HTR-8/SVneo (cell line): ENCODE measurements at regions not wholly inside any gene's neighbourhood (a gene's known extent, or its start where the extent isn't known, plus 50 kb on each side); places are given as distances from the start of the nearest gene placed in this dataset.

Experiments
- DNase-seq: peaks from one replicate; pipeline ENCODE4 v3.0.0; 2011; ENCODE audit warnings: low spot score, mixed read lengths; ENCODE audit not compliant: insufficient read length
- FAIRE-seq: peaks from 2 replicates; lab custom pipeline; 2011; peaks lifted over from hg19 to GRCh38; lab: Jason Lieb, UNC

GRCh38 chr7:9761224-9761623, 1212.4 kb upstream of the PHF14 start:
- FAIRE-seq (no peak), DNase-seq (no peak)

DNA sequence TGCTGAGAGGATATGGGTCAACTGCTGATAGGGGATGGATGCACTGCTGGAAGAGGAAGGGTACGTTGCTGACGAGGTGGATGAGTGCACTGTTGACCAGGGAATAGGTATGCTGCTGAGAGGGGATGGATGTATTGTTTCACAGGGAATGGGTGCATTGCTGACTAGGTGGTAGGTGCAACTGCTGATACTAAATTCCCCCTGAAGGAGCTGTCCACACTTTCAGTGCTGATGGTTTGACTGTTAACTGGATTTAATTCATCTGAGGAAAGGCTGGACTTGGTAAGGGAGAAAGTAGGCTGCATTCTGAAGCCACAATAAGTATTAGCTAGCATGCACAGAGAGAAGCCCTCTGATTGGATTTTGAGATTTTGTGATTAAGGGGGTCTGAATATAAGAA, 1196.8 kb upstream of the PHF14 start:
- no peak for FAIRE-seq
- DNase-seq, result no peak

- no peak for DNase-seq
- FAIRE-seq, result no peak
Measured at GRCh38 chr7:9778367-9778766, 1195.3 kb upstream of the PHF14 start.

- no peak for DNase-seq
- FAIRE-seq, result no peak
Measured at GRCh38 chr7:9781710-9782109, 1192.0 kb upstream of the PHF14 start.

GRCh38 chr7:9782275-9782674, 1191.4 kb upstream of the PHF14 start:
- no peak for DNase-seq
- no peak for FAIRE-seq

GRCh38 chr7:9785211-9785610, 1188.5 kb upstream of the PHF14 start:
- no peak for FAIRE-seq
- DNase-seq, result no peak

GRCh38 chr7:9796241-9796640, 1177.4 kb upstream of the PHF14 start:
- no peak for FAIRE-seq
- DNase-seq, result no peak

DNA sequence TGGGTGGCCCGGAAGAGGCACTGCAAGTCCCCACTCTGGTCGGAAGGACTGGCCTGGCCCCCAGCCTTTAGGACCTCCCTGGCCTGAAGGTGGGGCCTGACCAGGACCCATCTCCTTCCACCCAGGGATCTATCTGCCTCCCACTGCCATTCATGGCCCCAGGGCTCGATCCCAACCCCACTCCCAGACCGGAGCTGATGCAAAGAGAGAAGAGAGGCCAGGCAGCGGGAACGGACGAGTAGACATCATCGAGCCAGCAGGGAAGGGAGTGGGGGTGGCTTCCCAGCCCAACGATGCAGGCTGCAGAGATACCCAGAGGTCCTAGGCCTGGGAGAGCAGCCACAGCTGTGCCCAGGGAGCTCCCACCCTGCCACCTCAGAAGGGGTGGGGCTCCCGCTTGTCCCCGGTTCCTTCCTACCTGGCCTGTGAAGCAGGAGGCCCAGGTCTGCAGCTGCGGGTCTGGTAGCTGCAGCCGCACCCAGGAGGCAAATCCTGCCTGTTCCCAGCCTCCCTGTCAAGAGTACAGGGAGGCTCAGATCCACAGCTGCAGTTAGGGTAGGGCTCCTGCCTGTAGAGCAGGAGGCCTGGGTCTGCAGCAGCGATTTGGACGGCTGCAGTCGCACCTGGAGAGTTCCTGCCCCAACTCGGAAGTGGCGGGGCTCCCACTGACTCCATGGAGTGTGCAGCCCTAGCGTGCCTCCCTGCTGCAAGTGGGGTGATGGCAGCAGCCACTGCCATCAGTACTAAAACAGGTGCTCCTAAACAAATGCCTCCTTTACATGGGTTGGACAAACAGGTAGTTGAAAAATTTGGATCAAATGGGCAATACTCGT, 1151.0 kb upstream of the PHF14 start:
- DNase-seq (no peak), FAIRE-seq (no peak)

DNA sequence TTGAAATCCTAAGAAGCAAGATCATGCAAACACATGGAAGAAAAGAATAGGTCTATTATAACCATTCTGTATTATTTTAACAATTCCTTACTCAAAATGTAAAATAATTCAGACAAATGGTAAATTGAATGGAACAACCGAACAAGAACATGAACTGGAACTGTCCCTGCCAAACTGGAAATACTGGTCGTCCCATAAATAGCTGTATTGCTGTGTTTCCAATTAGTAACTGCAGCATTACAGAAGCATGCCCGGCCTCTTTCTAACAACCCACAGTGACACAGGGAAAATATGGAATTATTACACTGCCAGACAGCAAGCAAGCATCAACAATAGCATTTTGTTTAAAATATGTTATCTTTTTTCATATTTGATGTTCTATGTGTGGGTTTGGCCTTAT, 1138.5 kb upstream of the PHF14 start:
- DNase-seq (no peak), FAIRE-seq (no peak)

DNA sequence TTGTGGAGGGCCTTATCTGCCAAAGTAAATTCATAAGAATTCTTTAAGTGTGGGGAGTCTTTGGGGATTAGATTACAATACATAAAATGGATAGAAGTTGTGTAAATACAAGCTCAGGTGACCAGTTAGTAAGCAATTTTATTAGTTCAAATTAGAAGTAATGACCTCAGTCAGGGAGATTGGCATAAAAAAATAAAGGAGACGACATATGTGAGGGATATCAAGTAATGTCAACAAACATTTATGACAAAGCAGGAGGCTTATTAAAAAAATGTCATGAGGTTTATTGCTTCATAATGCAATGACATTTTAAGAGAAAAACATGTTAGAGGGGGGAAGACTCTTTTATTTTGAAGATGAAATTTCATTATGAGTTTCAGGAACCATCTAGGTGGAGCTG, 1137.0 kb upstream of the PHF14 start:
- FAIRE-seq (no peak), DNase-seq (no peak)

DNA sequence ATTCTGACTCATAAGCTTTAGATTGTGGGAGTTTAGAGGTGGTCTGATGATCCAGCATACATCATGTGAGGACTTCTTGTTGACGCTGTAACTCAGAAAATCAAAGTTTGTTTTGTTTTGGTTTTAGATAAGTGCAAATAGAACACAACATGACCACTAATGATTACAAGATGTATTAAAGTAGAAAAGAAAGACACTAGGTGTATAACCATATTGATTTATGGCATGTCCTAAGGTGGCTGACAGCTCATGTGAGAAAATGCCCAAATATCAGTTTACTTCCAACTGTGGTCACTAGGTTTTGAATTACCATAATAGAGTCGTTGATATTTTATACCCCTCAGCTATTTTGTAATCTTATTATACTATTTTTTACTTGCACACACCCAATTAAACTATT, 1131.4 kb upstream of the PHF14 start:
- no peak for DNase-seq

GRCh38 chr7:9846902-9847301, 1126.8 kb upstream of the PHF14 start:
- DNase-seq (no peak), FAIRE-seq (no peak)

More for the DNA sequence above, 1131.4 kb upstream of the PHF14 start:
- no peak for FAIRE-seq

DNA sequence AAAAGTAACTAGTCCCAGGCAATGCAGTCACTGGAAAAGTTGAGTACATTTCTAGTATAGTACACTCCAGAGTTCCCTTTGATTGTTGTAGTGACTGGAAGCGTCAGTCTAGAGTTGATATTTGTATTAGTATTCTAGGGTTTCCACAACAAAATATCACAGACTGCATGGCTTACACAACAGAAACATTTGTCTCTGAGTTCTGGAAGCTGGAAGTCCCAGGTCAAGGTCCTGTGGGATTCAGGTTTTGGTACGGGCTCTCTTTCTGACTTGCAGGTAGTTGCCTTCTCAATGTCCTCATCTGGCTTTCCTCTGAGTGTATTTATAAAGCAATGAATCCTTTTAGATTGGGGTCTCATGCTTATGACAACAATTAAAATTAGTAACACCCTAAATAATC, 1119.1 kb upstream of the PHF14 start:
- no peak for DNase-seq
- FAIRE-seq, result no peak

DNA sequence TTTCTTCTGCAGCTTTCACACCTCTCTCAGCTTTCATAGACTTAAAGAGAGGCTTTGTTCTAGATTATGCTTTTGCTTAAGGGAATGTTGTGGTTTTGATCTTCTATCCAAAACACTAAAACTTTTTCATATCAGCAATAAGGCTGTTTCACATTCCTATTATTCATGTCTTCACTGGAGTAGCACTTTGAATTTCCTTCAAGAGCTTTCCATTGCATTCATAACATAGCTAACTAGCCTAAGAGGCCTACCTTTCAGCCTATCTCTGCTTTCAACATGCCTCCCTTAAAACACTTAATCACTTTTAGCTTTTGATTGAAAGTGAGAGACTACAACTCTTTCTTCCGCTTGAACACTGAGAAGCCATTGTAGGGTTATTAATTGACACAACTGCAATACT, 1117.0 kb upstream of the PHF14 start:
- FAIRE-seq (no peak), DNase-seq (no peak)

DNA sequence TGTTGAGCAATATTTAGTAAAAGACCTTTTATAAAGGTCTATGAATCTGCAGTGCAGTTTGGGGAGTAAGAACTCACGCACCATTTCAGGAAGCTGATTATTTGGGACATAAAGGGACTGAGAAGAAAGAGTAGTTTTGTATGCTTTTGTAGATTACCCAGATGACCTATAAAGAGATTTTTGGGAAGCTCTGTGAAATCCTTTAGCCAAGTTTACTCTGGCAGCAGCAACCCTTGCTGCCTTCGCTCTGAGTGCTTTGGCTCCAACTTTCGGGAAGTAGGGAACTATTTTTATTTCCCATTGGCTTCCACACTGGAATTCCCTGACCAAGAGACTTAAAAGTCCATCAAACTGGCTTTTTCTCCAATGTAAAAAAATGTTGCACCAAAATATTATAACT, 1110.1 kb upstream of the PHF14 start:
- no peak for DNase-seq
- no peak for FAIRE-seq

GRCh38 chr7:9869151-9869550, 1104.5 kb upstream of the PHF14 start:
- FAIRE-seq, result no peak

GRCh38 chr7:9869566-9869965, 1104.1 kb upstream of the PHF14 start:
- FAIRE-seq (no peak), DNase-seq (no peak)

More at GRCh38 chr7:9869151-9869550, 1104.5 kb upstream of the PHF14 start:
- DNase-seq, result no peak

GRCh38 chr7:9870674-9871073, 1103.0 kb upstream of the PHF14 start:
- DNase-seq (no peak), FAIRE-seq (no peak)

DNA sequence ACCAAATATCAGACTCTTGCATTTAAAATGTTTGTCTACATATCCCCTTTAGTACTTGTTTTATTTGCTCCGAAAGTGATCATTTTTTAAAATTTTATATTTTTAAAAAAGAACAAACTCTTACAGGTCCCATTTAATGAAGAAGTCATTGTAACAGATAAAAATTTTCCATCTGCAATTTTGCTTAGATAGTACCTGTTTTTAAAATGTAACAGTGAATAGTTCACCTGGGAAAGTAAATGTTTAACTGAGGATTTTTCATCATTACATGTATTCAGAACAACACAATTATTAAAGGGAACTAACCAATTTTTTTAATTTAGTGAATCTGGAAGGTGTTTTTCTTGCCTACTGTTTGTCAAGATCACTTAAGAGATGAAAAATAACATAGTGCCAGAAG, 1099.5 kb upstream of the PHF14 start:
- DNase-seq, result no peak
- FAIRE-seq, result no peak

GRCh38 chr7:9876053-9876452, 1097.6 kb upstream of the PHF14 start:
- DNase-seq, result no peak
- no peak for FAIRE-seq

DNA sequence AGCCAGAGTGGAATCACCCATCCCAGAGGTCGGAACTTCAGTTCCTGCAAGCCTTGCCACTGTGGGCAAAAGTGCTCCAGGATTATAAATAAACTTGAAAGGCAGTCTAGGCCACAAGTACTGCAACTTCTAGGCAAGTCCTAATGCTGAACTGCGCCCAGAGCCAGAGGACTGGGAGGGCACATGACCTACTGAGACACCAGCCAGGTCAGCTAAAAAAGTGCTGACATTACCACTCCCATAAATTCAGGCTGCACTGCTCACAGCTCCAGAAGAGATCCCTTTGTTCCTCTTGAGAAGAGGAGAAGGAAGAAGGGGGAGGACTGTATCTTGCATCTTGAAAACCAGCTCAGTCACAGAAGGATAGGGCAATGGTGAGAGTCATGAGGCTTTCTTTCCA, 1084.1 kb upstream of the PHF14 start:
- FAIRE-seq (no peak), DNase-seq (no peak)

- FAIRE-seq (no peak), DNase-seq (no peak)
Measured at GRCh38 chr7:9890092-9890491, 1083.6 kb upstream of the PHF14 start.
